Hematopoietic multipotent progenitor cell treated with erythropoietin and hydrocortisone succinate and interleukin-3 and kit ligand, for 17 days (in vitro differentiated cells): ENCODE measurements at regions not wholly inside any gene's neighbourhood (a gene's known extent, or its start where the extent isn't known, plus 50 kb on each side); places are given as distances from the start of the nearest gene placed in this dataset.
A peak's percentile ranks its signal among the peaks of the same experiment; 100 is the strongest.

Experiments used
- DNase-seq: peaks from one replicate; pipeline ENCODE4 v3.0.0-alpha.2; 2015; ENCODE audit warnings: low spot score

GRCh38 chr15:58235961-58236360 is 97.8 kb downstream of the AQP9 start:
- no peak for DNase-seq

GRCh38 chr15:58240191-58240932 is 102.2 kb downstream of the AQP9 start:
- no peak for DNase-seq

DNA sequence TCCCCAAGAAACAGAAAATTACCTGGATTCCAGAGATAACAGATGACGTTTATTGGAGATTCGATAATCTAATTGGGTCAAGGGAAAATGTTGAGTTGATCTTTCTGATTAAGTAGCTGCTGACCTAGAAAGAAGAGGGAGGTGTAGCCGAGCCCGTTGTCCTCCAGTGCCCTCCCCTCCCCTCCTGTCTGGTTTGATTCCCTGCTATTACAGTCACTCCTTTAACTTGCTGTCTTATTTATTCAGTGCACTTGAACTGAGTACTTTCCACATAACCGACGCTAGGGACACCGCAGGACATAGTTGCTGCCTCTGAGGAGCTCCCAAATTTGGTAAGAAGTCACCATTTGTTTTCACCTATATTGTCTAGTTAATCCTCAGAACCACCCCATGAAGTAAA is 103.7 kb downstream of the AQP9 start:
- no peak for DNase-seq

- DNase-seq, result no peak
Observed at GRCh38 chr15:58243070-58243469, 104.9 kb downstream of the AQP9 start.

DNA sequence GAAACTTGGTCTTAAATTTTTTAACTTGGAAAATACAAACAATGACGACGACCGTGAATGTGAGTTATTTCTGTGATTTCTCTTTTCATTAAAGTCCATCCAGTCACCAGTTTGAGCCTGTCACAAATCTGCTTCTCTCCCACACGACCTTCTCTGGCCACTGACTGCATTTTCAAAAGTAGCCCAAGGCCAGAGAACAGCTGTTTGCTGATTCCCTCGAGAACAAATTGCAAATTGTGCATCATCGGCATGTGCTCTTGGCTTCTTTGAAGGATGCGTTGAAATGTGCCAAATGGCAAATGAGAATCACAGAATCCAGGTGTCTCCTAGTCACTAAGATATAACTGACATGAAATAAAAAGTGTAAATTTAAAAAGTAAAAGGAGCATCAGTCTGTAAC is 106.4 kb downstream of the AQP9 start:
- no peak for DNase-seq

DNA sequence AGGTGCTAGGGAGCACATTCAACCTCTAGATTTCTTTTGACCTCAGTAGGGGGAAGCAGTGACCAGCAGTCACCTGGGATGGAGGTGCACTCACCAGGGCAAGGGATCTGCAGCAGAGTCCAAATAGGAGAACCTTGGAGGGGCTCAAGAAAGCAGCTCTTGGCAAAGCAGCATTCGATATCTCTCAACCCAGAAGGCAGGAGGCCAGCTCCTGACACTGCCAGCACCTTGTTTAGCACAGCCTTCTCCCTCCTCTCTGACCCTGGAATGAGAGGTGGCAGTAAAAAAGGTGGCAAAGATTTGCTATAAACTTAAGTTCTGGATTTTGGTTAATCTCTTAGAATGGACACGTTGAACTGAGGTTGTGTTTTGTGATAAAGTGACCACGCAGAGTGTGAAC is 107.9 kb downstream of the AQP9 start:
- DNase-seq, result no peak

GRCh38 chr15:58247855-58248842 is 110.0 kb downstream of the AQP9 start:
- DNase-seq, result no peak

DNA sequence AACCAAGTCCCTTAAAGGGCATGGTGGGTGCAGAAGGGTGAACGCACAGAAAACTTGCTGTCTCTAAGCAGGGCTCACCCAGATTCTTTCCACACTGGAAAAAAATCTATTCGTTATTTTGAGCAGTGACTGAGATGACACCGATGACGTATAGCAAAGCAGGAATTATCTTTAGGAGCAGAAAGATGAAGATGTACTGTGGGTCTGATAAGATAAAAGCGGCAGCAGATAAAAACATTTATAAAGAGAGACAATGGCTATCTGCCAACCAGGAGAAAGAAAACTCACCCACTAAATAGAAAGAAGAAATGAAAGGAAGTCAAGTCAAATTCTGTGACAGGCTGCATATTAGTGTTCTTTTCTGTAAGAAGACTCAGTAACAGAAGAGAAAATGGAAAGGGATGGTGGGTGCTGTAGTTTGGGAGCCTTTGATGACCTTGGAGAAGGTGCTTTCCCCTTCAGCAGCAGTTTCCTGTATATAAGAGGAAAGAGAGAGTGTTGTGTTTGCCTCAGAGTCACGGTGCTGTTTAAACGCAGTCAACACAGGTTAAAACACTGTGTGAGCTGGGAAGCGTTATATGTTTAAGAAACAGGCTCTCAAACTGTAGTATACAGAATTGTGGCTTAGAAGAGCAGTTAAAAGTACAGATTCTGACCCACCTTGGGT is 111.6 kb downstream of the AQP9 start:
- no peak for DNase-seq

DNA sequence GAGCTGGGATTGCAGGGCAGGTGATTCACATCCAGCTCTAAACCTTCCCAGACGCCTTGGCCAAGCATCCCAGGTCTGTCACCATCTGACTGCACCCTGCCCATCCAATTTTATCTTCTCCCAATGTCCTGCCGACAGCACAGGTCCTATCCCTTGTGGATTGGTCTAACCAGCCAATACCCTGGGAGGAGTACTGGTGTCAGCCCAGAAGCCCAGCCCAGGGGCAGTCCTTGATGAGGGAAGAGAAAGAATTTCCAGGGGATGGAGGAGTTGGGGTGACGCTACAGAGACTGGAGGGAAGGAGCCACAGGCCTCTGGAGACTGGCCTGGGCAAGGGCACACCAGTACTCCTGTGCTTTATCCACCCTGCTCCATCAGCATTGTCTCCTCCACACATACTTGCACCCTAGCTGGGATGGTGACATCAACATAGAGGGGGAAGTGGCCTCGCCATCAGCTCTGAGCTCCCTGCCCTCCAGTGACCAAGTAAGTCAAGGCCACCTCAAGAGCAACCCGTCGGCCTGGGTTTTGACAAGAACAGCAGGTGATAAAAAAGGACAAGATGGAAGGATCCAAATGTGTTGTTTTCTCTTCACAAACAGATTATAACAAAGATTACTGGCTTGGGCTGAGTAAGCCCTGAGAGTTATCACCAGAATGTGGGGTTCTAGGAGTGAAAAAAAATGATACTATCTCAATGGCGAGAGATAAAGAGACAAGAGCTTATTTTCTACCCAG is 114.6 kb downstream of the AQP9 start:
- no peak for DNase-seq

DNA sequence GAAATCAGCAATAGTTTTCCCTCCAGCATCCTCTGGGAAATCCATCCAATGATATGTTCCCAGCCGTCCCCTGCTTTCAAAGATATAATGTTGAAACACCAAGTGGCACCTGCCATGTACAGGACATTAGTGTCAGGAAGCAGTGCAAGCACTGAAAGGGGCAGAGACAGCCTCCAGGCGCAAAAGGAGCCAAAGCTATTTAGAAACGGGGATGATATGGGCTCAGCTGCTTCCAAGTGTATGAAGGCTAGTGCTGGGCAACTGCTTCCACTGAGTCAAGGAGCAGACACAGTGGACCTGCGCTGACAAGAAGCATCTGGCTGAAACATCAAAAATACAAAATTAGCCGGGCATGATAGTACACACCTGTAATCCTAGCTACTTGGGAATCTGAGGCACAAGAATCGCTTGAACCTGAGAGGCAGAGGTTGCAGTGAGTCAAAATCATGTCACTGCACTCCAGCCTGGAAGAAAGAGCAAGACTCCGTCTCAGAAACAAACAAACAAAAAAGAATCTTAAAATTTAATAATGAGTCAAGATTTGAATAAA is 119.7 kb downstream of the AQP9 start:
- no peak for DNase-seq

GRCh38 chr15:58258501-58259292 is 120.5 kb downstream of the AQP9 start:
- no peak for DNase-seq

DNA sequence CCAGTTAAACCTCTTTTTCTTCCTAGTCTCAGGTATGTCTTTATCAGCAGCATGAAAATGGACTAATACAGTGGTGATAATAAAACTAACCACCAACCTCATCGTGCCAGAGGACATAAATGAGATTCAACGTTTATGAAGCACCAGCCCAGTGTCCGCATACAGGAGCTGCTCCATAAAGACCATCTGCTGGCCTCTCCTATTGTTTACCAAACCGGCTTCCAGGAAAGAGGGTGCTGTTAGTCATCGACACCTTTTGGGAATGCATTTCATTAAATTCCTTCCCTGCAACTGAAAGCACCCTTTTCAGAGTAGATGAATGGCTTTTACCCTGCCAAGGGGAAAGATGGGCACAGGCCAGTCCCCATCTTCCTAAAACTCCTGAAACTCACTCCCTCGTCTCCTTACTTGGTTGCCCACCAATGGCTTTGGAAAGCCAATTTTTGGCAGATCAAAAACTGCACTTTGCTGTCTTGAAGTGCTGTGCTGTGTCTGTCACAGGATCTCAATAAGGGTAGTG is 122.1 kb downstream of the AQP9 start:
- no peak for DNase-seq

GRCh38 chr15:58260725-58261267 is 122.6 kb downstream of the AQP9 start:
- DNase-seq, result no peak

DNA sequence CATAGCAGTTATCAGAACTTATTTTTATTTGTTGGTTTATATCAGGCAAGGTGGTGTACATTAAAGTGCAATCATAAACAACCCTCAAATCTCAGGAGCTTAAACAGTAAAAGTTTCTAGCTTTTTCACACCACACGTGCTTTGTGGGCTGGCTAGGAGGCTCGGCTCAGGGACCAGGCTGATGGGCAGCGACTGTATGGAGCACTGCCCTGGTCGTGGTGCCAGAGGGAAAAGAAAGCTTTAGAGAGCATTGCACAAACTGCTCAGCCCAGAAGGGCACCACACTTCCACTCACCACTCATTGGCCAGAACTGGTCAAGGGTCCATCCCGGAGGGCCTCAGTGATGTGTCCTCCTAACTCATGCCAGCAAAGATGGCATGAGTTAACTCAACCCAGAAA is 123.2 kb downstream of the AQP9 start:
- no peak for DNase-seq

- no peak for DNase-seq
Observed at GRCh38 chr15:58264053-58264971, 126.1 kb downstream of the AQP9 start.

- no peak for DNase-seq
Observed at GRCh38 chr15:58267051-58267450, 128.9 kb downstream of the AQP9 start.

DNA sequence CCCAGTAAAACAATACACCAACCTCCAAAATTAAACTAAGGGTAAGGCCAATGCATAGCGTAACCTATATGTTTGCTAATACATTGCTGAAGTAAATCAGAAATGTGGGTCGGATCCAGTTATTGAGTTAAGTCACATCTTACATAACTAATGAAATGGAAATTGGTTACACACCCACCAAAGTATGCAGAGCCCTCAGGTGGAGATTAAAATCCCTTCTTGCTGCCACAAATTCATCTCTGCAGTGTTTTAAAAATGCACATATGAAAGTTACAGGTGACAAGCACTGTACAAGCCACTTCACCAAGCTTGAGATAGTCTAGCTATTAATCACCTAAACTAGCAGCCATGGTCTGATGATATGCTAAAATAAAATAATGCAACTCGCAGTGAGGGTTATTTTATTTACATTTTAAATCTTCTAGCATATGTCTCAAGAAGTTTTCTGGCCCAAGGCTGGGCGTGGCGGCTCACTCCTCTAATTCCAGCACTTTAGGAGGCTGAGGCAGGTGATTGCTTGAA is 130.6 kb downstream of the AQP9 start:
- no peak for DNase-seq

DNA sequence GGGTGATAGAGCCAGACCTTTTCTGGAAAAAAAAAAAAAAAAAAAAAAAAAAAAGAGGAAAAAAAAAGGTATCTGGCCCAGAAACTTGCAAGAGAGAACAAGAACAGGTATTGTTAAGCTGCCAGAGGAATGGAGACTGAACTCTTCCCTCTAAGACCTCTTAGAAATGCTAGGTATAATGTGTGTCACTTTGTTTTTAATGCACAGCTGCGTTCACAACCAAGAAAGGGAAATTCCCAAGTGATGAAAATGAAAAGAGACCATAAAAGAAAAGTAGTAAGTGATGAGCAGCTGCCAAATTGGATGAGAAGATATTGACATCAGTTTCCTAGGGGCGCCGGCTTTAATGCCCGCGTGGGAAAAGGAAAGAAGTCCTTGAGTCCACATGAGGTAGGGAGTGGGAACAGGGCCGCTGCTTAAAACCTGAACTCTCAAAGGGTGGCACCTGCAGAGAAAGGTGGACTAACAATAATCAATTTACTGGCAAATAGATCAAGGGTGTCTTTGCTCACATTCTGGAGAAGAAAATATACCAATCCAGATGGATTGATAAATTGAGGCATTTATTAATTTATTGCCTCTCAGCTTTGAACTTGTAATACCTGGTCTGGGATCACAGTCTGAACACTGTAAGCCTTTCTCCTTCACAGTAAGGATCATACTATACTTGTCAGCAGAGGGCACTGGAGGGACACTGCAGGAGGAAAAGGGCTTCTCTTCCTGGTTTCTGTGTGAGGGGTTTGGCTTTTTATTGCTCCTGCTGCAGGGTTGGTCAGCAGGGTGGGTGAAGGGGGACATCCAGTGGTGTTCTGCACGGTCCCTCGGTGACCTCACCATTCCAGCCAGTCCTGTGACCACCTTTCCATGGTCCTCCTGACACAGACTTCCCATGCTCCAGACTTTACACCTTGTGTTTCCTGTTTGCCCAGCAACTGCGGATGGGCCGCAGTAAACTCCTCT is 131.6 kb downstream of the AQP9 start:
- peak; percentile 13 for DNase-seq
